PFSK-1 (cell line): ENCODE measurements at regions not wholly inside any gene's neighbourhood (a gene's known extent, or its start where the extent isn't known, plus 50 kb on each side); places are given as distances from the start of the nearest gene placed in this dataset.

Source experiments
- POLR2AphosphoS5 ChIP-seq: IDR thresholded peaks from 2 replicates; pipeline ENCODE4 v1.6.1; 2012; ENCODE audit warnings: low read depth, mild to moderate bottlenecking, control low read depth, low read length, moderate library complexity
- TAF1 ChIP-seq: IDR thresholded peaks from 2 replicates; pipeline ENCODE4 v1.6.1; 2012; ENCODE audit warnings: low read length, control low read depth, borderline replicate concordance; ENCODE audit not compliant: insufficient read depth

- TF ChIP-seq POLR2AphosphoS5 (no peak), TAF1 (no peak)
These were observed 986.3 kb downstream of the STIM2 start for GRCh38 chr4:27846951-27847350.
